Activated T-helper 2 cell treated with anti-CD3 and anti-CD28 coated beads, Interferon-gamma antibody, Interleukin-2, Interleukin-4, amounts not matched to agents 10 μg/mL and 5 μg/mL and 100 μg/mL, durations not matched to agents 14 hours and 24 hours and 36 hours (primary cell): ENCODE measurements at regions not wholly inside any gene's neighbourhood (a gene's known extent, or its start where the extent isn't known, plus 50 kb on each side); places are given as distances from the start of the nearest gene placed in this dataset.

ENCODE experiments used
- DNase-seq: peaks from one replicate; pipeline ENCODE4 v3.0.0; 2021; ENCODE audit warnings: low spot score
- H3K27ac Mint-ChIP-seq: one replicate; pipeline ENCODE4 v1.8.0; 2021; ENCODE audit warnings: mixed read lengths
- H3K27me3 Mint-ChIP-seq: one replicate; pipeline ENCODE4 v1.8.0; 2021; ENCODE audit warnings: low read depth, mixed read lengths
- H3K36me3 Mint-ChIP-seq: one replicate; pipeline ENCODE4 v1.8.0; 2021; ENCODE audit warnings: low read depth, mixed read lengths
- H3K4me1 Mint-ChIP-seq: one replicate; pipeline ENCODE4 v1.8.0; 2021; ENCODE audit warnings: low read depth, mixed read lengths
- H3K4me3 Mint-ChIP-seq: one replicate; pipeline ENCODE4 v1.8.0; 2021; ENCODE audit warnings: low read depth, mild to moderate bottlenecking, moderate library complexity, mixed read lengths
- H3K9me3 Mint-ChIP-seq: one replicate; pipeline ENCODE4 v1.8.0; 2021; ENCODE audit warnings: mixed read lengths
- intact Hi-C: fragments of 100-400 bp; cut with micrococcal nuclease; formaldehyde crosslinking; loops from one replicate; pipeline ENCODE4 v1.15.1; 2023

GRCh38 chr2:54360055-54360792, 95.9 kb upstream of the SPTBN1 start:
- H3K36me3 Mint-ChIP-seq = no peaks in the 10 kb centered on the region
- intact Hi-C loops = no loop called here
- peaks cover 24% of the 10 kb centered on the region for H3K27me3 Mint-ChIP-seq
- H3K4me3 Mint-ChIP-seq = no peak overlapping the region
- no peaks in the 10 kb centered on the region for H3K4me1 Mint-ChIP-seq
- no peak overlapping the region for H3K27ac Mint-ChIP-seq
- DNase-seq = no peak
- H3K9me3 Mint-ChIP-seq = no peaks in the 10 kb centered on the region

GRCh38 chr2:54364409-54364808, 91.7 kb upstream of the SPTBN1 start:
- peaks cover 10% of the 10 kb centered on the region for H3K9me3 Mint-ChIP-seq
- peaks cover 16% of the 10 kb centered on the region for H3K27me3 Mint-ChIP-seq
- no peaks in the 10 kb centered on the region for H3K36me3 Mint-ChIP-seq
- intact Hi-C loops = no loop called here
- no peak for DNase-seq
- no peak overlapping the region for H3K27ac Mint-ChIP-seq
- no peak overlapping the region for H3K4me3 Mint-ChIP-seq
- no peaks in the 10 kb centered on the region for H3K4me1 Mint-ChIP-seq

- Mint-ChIP-seq H3K36me3 (no peaks in the 10 kb centered on the region), H3K4me1 (no peaks in the 10 kb centered on the region), H3K4me3 (no peak overlapping the region), H3K27me3 (peaks cover 13% of the 10 kb centered on the region), H3K9me3 (peaks cover 10% of the 10 kb centered on the region), H3K27ac (no peak overlapping the region)
- intact Hi-C loops = no loop called here
- no peak for DNase-seq
Measured at GRCh38 chr2:54365661-54366060, 90.5 kb upstream of the SPTBN1 start.

GRCh38 chr2:54366487-54367280, 89.4 kb upstream of the SPTBN1 start:
- Mint-ChIP-seq H3K36me3 (no peaks in the 10 kb centered on the region), H3K9me3 (peaks cover 10% of the 10 kb centered on the region), H3K4me1 (no peaks in the 10 kb centered on the region), H3K4me3 (no peak overlapping the region), H3K27me3 (peaks cover 13% of the 10 kb centered on the region), H3K27ac (no peak overlapping the region)
- intact Hi-C loops = no loop called here
- no peak for DNase-seq

- intact Hi-C loops = no loop called here
- peaks cover 10% of the 10 kb centered on the region for H3K9me3 Mint-ChIP-seq
- H3K27me3 Mint-ChIP-seq = peaks cover 5% of the 10 kb centered on the region
- H3K27ac Mint-ChIP-seq = no peak overlapping the region
- no peaks in the 10 kb centered on the region for H3K36me3 Mint-ChIP-seq
- DNase-seq = no peak
- H3K4me3 Mint-ChIP-seq = no peak overlapping the region
- H3K4me1 Mint-ChIP-seq = no peaks in the 10 kb centered on the region
Measured at GRCh38 chr2:54370405-54371104, 85.6 kb upstream of the SPTBN1 start.

GRCh38 chr2:54371460-54372065, 84.6 kb upstream of the SPTBN1 start:
- no peak for DNase-seq
- Mint-ChIP-seq H3K4me3 (no peak overlapping the region), H3K27ac (no peak overlapping the region), H3K9me3 (peaks cover 10% of the 10 kb centered on the region), H3K27me3 (peaks cover 6% of the 10 kb centered on the region), H3K36me3 (no peaks in the 10 kb centered on the region), H3K4me1 (no peaks in the 10 kb centered on the region)
- intact Hi-C loops = no loop called here

- H3K27ac Mint-ChIP-seq = no peak overlapping the region
- no peaks in the 10 kb centered on the region for H3K4me1 Mint-ChIP-seq
- peaks cover 10% of the 10 kb centered on the region for H3K27me3 Mint-ChIP-seq
- peaks cover 10% of the 10 kb centered on the region for H3K9me3 Mint-ChIP-seq
- intact Hi-C loops = no loop called here
- H3K36me3 Mint-ChIP-seq = no peaks in the 10 kb centered on the region
- DNase-seq = no peak
- H3K4me3 Mint-ChIP-seq = no peak overlapping the region
Measured at GRCh38 chr2:54372361-54372760, 83.8 kb upstream of the SPTBN1 start.

GRCh38 chr2:54373855-54374254, 82.3 kb upstream of the SPTBN1 start:
- Mint-ChIP-seq H3K4me3 (no peak overlapping the region), H3K4me1 (no peaks in the 10 kb centered on the region), H3K27me3 (peaks cover 10% of the 10 kb centered on the region), H3K36me3 (no peaks in the 10 kb centered on the region), H3K9me3 (no peaks in the 10 kb centered on the region), H3K27ac (no peak overlapping the region)
- intact Hi-C loops = no loop called here
- DNase-seq = no peak

- intact Hi-C loops = no loop called here
- Mint-ChIP-seq H3K27ac (no peak overlapping the region), H3K4me3 (no peak overlapping the region), H3K4me1 (no peaks in the 10 kb centered on the region), H3K36me3 (no peaks in the 10 kb centered on the region), H3K9me3 (no peaks in the 10 kb centered on the region), H3K27me3 (peaks cover 10% of the 10 kb centered on the region)
- DNase-seq = no peak
Measured at GRCh38 chr2:54374591-54375364, 81.3 kb upstream of the SPTBN1 start.

- DNase-seq = no peak
- Mint-ChIP-seq H3K9me3 (no peaks in the 10 kb centered on the region), H3K27me3 (peaks cover 13% of the 10 kb centered on the region), H3K4me1 (no peaks in the 10 kb centered on the region), H3K27ac (no peak overlapping the region), H3K4me3 (no peak overlapping the region), H3K36me3 (no peaks in the 10 kb centered on the region)
- intact Hi-C loops = no loop called here
Measured at GRCh38 chr2:54377451-54377850, 78.7 kb upstream of the SPTBN1 start.

GRCh38 chr2:54377901-54378493, 78.1 kb upstream of the SPTBN1 start:
- intact Hi-C loops = no loop called here
- Mint-ChIP-seq H3K27me3 (peaks cover 15% of the 10 kb centered on the region), H3K4me3 (no peak overlapping the region), H3K4me1 (no peaks in the 10 kb centered on the region), H3K27ac (no peak overlapping the region), H3K9me3 (no peaks in the 10 kb centered on the region), H3K36me3 (no peaks in the 10 kb centered on the region)
- no peak for DNase-seq

GRCh38 chr2:54380670-54381069, 75.5 kb upstream of the SPTBN1 start:
- Mint-ChIP-seq H3K9me3 (no peaks in the 10 kb centered on the region), H3K4me1 (no peaks in the 10 kb centered on the region), H3K27me3 (peaks cover 10% of the 10 kb centered on the region), H3K27ac (no peak overlapping the region), H3K36me3 (no peaks in the 10 kb centered on the region), H3K4me3 (no peak overlapping the region)
- DNase-seq = no peak
- intact Hi-C loops = no loop called here
